Adrenal gland (tissue), 5 donors: ENCODE measurements at regions not wholly inside any gene's neighbourhood (a gene's known extent, or its start where the extent isn't known, plus 50 kb on each side); places are given as distances from the start of the nearest gene placed in this dataset.
"Not testable (repeated sequence)": the region's sequence is repeated elsewhere in the genome, so short reads cannot be mapped to it uniquely, and the experiment has no call there.

Experiments
- CTCF ChIP-seq, 6 experiments: fragments of 450-650 bp in 4 of 6; fragments of 200-600 bp in 2 of 6; sonication (generic) in 1 of 6; IDR thresholded peaks; 1 replicate in 5 of 6; 2 replicates in 1 of 6; pipeline versions ENCODE4 v1.5.1 to v1.8.0; 2016 to 2021; ENCODE audit warnings: antibody characterized with exemption in 6 of 6, mild to moderate bottlenecking in 2 of 6, moderate library complexity in 1 of 6
- POLR2A ChIP-seq, 2 donors: fragments of 450-650 bp; IDR thresholded peaks; one replicate each; pipeline ENCODE4 v1.6.1; 2017; ENCODE audit warnings: antibody characterized with exemption in 2 of 2, mild to moderate bottlenecking in 2 of 2, moderate library complexity in 1 of 2
- donor health status: DM: no; HTN: no; CAD: no.

- not testable (repeated sequence) for TF ChIP-seq CTCF, POLR2A (IDR thresholded peaks at IDR 0.05)
These were observed 294.6 kb downstream of the NDUFA10 start for GRCh38 chr2:239730567-239730882.
